NB4 (cell line): ENCODE measurements at regions not wholly inside any gene's neighbourhood (a gene's known extent, or its start where the extent isn't known, plus 50 kb on each side); places are given as distances from the start of the nearest gene placed in this dataset.
"Not testable (repeated sequence)": the region's sequence is repeated elsewhere in the genome, so short reads cannot be mapped to it uniquely, and the experiment has no call there.

Experiments
- DNase-seq: peaks from one replicate; pipeline ENCODE4 v3.0.0; 2010; ENCODE audit warnings: low read depth
- H3K4me3 ChIP-seq: one replicate; pipeline ENCODE4 v1.5.1; 2011; ENCODE audit warnings: mild to moderate bottlenecking, low read depth, low read length, moderate library complexity
- CTCF ChIP-seq: IDR thresholded peaks from one replicate; pipeline ENCODE4 v1.5.1; 2012; ENCODE audit warnings: low read depth, low read length
- MAX ChIP-seq: IDR thresholded peaks from 2 replicates; pipeline ENCODE4 v1.6.1; 2011; ENCODE audit warnings: low read depth, low read length
- MYC ChIP-seq: IDR thresholded peaks from 2 replicates; pipeline ENCODE4 v1.6.1; 2011; ENCODE audit warnings: low read depth, low read length
- POLR2A ChIP-seq: IDR thresholded peaks from 2 replicates; pipeline ENCODE4 v1.6.1; 2011; ENCODE audit warnings: mild to moderate bottlenecking; ENCODE audit not compliant: insufficient read length; ENCODE audit errors: extremely low read depth

- H3K4me3 ChIP-seq = no peak overlapping the region
- TF ChIP-seq CTCF (no peak), POLR2A (no peak), MYC (no peak), MAX (no peak)
- DNase-seq = no peak
Measured at GRCh38 chr4:28109801-28110200, 1249.2 kb downstream of the STIM2 start.

- DNase-seq, H3K4me3 ChIP-seq: not testable (repeated sequence)
Measured at GRCh38 chr4:28112691-28113335, 1252.2 kb downstream of the STIM2 start.

GRCh38 chr4:28113586-28113985 lies 1252.9 kb downstream of the STIM2 start:
- H3K4me3 ChIP-seq, DNase-seq: not testable (repeated sequence)

- not testable (repeated sequence) for H3K4me3 ChIP-seq, DNase-seq
Measured at GRCh38 chr4:28116526-28117083, 1256.0 kb downstream of the STIM2 start.

- no peak for DNase-seq
- TF ChIP-seq MYC = no peak
- no peak for TF ChIP-seq POLR2A
- no peak for TF ChIP-seq CTCF
- TF ChIP-seq MAX = no peak
- H3K4me3 ChIP-seq = no peak overlapping the region
Measured at GRCh38 chr4:28117084-28117682, 1256.5 kb downstream of the STIM2 start.

- no peak for DNase-seq
- H3K4me3 ChIP-seq = no peak overlapping the region
- no peak for TF ChIP-seq CTCF
- TF ChIP-seq MAX = no peak
- TF ChIP-seq MYC = no peak
- TF ChIP-seq POLR2A = no peak
Measured at GRCh38 chr4:28146191-28146590, 1285.5 kb downstream of the STIM2 start.

GRCh38 chr4:28148221-28148620 lies 1287.6 kb downstream of the STIM2 start:
- no peak overlapping the region for H3K4me3 ChIP-seq
- DNase-seq = no peak
- TF ChIP-seq CTCF (no peak), MAX (no peak), POLR2A (no peak)
